ENCODE measurements at regions not wholly inside any gene's neighbourhood (a gene's known extent, or its start where the extent isn't known, plus 50 kb on each side); places are given as distances from the start of the nearest gene placed in this dataset.

DNA sequence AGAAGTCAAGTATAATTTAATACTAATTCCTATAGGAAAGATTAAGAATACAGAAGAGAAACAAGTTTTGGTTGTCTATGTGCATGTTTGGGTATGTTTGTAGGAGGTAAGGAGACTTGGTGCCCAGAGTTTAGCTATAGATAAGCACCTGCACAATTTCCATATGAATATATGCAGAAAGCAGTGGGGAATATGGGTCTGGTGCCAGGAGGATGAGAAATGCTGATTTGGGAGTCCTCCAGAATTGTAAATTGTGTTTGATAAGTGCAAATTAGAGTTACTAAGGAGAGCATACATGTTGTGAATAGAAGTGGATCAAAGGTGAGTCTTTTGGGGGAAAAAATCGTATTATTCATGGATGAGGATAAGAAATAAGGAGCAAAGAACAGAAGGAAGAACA lies 653.1 kb downstream of the EFNA5 start:
- Histone ChIP-seq H3K27ac (ENCODE audit: extremely low read depth, low read depth, low read length) (no peak overlapping the region), H3K36me3 (ENCODE audit: control insufficient read depth in 2 of 2, insufficient read depth in 1 of 2, low read length in 2 of 2) (no peaks in the 10 kb centered on the region), H3K4me3 (ENCODE audit: low read depth, low read length) (no peak overlapping the region), H3K4me1 (ENCODE audit: control insufficient read depth, insufficient read depth, low read length) (no peaks in the 10 kb centered on the region), H3K9me3 (ENCODE audit: control insufficient read depth, insufficient read depth, low read depth, low read length) (no peaks in the 10 kb centered on the region)
- POLR2A ChIA-PET, result no interaction called here
- TF ChIP-seq ZBTB48 (tag by site-specific recombination; IDR thresholded peaks at IDR 0.05) (no peak), TRIM28 (IDR thresholded peaks at IDR 0.05; ENCODE audit: borderline replicate concordance, low read length) (no peak), ZNF311 (tag by site-specific recombination; IDR thresholded peaks at IDR 0.05; ENCODE audit: borderline replicate concordance) (no peak), ZNF621 (tag by site-specific recombination; IDR thresholded peaks at IDR 0.05) (no peak), ZNF391 (tag by site-specific recombination; IDR thresholded peaks at IDR 0.05; ENCODE audit: borderline replicate concordance, low read depth) (no peak), GLI2 (tag by site-specific recombination; IDR thresholded peaks at IDR 0.05; ENCODE audit: borderline replicate concordance, low read depth) (no peak), ZNF791 (tag by site-specific recombination; IDR thresholded peaks at IDR 0.05) (no peak), ZNF433 (tag by site-specific recombination; IDR thresholded peaks at IDR 0.05; ENCODE audit: low read depth) (no peak), ZNF132 (tag by site-specific recombination; IDR thresholded peaks at IDR 0.05; ENCODE audit: borderline replicate concordance) (no peak), ZNF2 (tag by site-specific recombination; IDR thresholded peaks at IDR 0.05) (no peak), ZBTB21 (tag by site-specific recombination; IDR thresholded peaks at IDR 0.05) (no peak)
- CTCF ChIA-PET, result interaction anchor here (0.5 kb wide), 1 partner anchor 15 kb away, joined by 3 read pairs; no protein-coding TSS in a partner anchor

DNA sequence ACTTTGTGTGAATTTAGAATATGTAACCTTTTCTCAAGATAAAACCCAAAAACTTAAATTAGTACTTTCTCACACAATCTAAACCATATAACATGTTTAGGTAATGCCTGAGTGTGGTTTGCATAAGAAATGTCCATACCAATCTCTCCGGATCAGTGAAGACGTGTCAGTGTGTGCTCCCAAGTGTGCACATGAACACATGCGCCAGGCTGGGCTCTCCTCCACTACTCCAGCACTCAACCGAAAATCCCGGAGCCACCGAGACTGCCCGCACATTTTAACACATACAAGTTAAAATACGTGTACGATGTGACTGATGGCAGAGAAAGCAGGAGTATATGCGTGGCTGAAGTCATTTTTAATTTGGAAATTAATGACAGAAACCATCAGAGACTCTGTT lies 658.4 kb downstream of the EFNA5 start:
- H3K27ac ChIP-seq (ENCODE audit: extremely low read depth, low read depth, low read length), result no peak overlapping the region
- no peaks in the 10 kb centered on the region for H3K36me3 ChIP-seq (ENCODE audit: control insufficient read depth in 2 of 2, insufficient read depth in 1 of 2, low read length in 2 of 2)
- ChIA-PET POLR2A (no interaction called here), CTCF (no interaction called here)
- no peaks in the 10 kb centered on the region for H3K4me1 ChIP-seq (ENCODE audit: control insufficient read depth, insufficient read depth, low read length)
- TF ChIP-seq, protein P1, sequence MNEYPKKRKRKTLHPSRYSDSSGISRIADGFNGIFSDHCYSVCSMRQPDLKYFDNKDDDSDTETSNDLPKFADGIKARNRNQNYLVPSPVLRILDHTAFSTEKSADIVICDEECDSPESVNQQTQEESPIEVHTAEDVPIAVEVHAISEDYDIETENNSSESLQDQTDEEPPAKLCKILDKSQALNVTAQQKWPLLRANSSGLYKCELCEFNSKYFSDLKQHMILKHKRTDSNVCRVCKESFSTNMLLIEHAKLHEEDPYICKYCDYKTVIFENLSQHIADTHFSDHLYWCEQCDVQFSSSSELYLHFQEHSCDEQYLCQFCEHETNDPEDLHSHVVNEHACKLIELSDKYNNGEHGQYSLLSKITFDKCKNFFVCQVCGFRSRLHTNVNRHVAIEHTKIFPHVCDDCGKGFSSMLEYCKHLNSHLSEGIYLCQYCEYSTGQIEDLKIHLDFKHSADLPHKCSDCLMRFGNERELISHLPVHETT (tag by site-specific recombination; IDR thresholded peaks at IDR 0.05), result no peak
- TF ChIP-seq GLIS1 (tag by site-specific recombination; IDR thresholded peaks at IDR 0.05), result no peak
- TF ChIP-seq ZNF223 (tag by site-specific recombination; IDR thresholded peaks at IDR 0.05), result no peak
- TF ChIP-seq ZNF707 (tag by site-specific recombination; IDR thresholded peaks at IDR 0.05), result no peak
- no peak for TF ChIP-seq GLI2 (tag by site-specific recombination; IDR thresholded peaks at IDR 0.05; ENCODE audit: borderline replicate concordance, low read depth)
- TF ChIP-seq ZNF174 (tag by site-specific recombination; IDR thresholded peaks at IDR 0.05), result no peak
- TF ChIP-seq BCL11B (tag by site-specific recombination; IDR thresholded peaks at IDR 0.05; ENCODE audit: low read depth), result no peak
- no peak for TF ChIP-seq ZNF133 (tag by site-specific recombination; IDR thresholded peaks at IDR 0.05)
- TF ChIP-seq GLIS2 (tag by site-specific recombination; IDR thresholded peaks at IDR 0.05), result no peak
- TF ChIP-seq SETDB1 (IDR thresholded peaks at IDR 0.05; ENCODE audit: insufficient read length, low read length), result no peak
- TF ChIP-seq ZFHX2 (tag by site-specific recombination; conservative IDR thresholded peaks at IDR 0.05), result no peak
- TF ChIP-seq ZNF140 (tag by site-specific recombination; IDR thresholded peaks at IDR 0.05), result no peak
- no peak for TF ChIP-seq ZNF155 (tag by site-specific recombination; IDR thresholded peaks at IDR 0.05)
- no peak for TF ChIP-seq KLF9 (tag by site-specific recombination; IDR thresholded peaks at IDR 0.05; ENCODE audit: low read depth)
- TF ChIP-seq ZNF175 (tag by site-specific recombination; IDR thresholded peaks at IDR 0.05), result no peak
- no peak for TF ChIP-seq OSR2 (tag by site-specific recombination; IDR thresholded peaks at IDR 0.05)
- no peaks in the 10 kb centered on the region for H3K9me3 ChIP-seq (ENCODE audit: control insufficient read depth, insufficient read depth, low read depth, low read length)
- no peak overlapping the region for H3K4me3 ChIP-seq (ENCODE audit: low read depth, low read length)

All from HEK293 (cell line).